ENCODE measurements at regions not wholly inside any gene's neighbourhood (a gene's known extent, or its start where the extent isn't known, plus 50 kb on each side); places are given as distances from the start of the nearest gene placed in this dataset.

DNA sequence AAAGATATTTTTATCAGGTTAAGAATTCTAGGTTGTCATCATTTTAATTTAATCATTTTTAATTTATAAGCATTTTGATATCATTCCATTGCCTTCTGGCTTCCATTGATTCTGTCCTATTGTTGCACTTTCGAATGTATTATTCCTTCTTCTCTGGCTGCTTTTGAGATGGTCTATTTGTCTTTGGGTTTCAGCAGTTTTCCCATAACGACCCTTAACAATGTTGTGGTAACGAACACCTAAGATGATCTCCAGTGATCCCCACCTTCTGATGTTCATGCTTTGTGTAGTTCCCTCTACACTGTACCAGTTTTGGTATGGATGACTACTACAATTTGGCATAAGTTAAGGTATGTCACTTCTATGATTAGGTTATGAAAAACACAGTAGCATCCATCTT, 59.9 kb downstream of the MINAR1 start:
- Histone ChIP-seq H2BK120ac (ENCODE audit: low read depth, low read length, poor library complexity, severe bottlenecking) (no peak overlapping the region), H3K79me2 (ENCODE audit: insufficient read depth, low read length) (no peaks in the 10 kb centered on the region), H3K9ac (ENCODE audit: extremely low read depth, insufficient read length, low read length) (no peak overlapping the region), H2BK5ac (ENCODE audit: insufficient read length, low read length) (no peak overlapping the region), H3K9me3 (ENCODE audit: control insufficient read depth, low read depth, low read length) (no peaks in the 10 kb centered on the region), H3K4me1 (ENCODE audit: insufficient read depth, low read length) (peaks cover 10% of the 10 kb centered on the region; the same call in 1 of the 2 replicates), H3K27ac (ENCODE audit: insufficient read length, low read depth, low read length) (no peak overlapping the region), H4K20me1 (ENCODE audit: control insufficient read depth, insufficient read depth, insufficient read length) (no peaks in the 10 kb centered on the region), H2BK20ac (ENCODE audit: low read depth, low read length, poor library complexity, severe bottlenecking) (no peak overlapping the region), H2AFZ (ENCODE audit: low read length) (no peak overlapping the region), H3K18ac (ENCODE audit: insufficient read length, low read depth, low read length) (no peak overlapping the region), H3K14ac (ENCODE audit: insufficient read depth, low read length) (no peak overlapping the region), H2AK5ac (ENCODE audit: insufficient read length, low read length) (no peak overlapping the region), H4K91ac (ENCODE audit: insufficient read length, low read depth, low read length) (no peak overlapping the region), H3K4me2 (ENCODE audit: insufficient read depth, insufficient read length, low read length) (no peak overlapping the region), H4K5ac (ENCODE audit: insufficient read length, low read depth, low read length) (no peak overlapping the region), H3K4ac (ENCODE audit: low read depth, low read length) (no peak overlapping the region), H3K27me3 (ENCODE audit: insufficient read depth, low read length) (no peaks in the 10 kb centered on the region), H3K23me2 (ENCODE audit: insufficient read length, low read depth, low read length, poor library complexity, severe bottlenecking) (no peaks in the 10 kb centered on the region), H2BK12ac (ENCODE audit: insufficient read length, low read depth, low read length) (no peak overlapping the region), H3T11ph (ENCODE audit: low read length) (no peak overlapping the region), H3K56ac (ENCODE audit: insufficient read length, low read depth, low read length) (no peak overlapping the region), H3K23ac (ENCODE audit: insufficient read length, low read depth, low read length) (no peak overlapping the region), H2BK15ac (ENCODE audit: low read depth, low read length) (no peak overlapping the region), H4K8ac (replicated peaks; ENCODE audit: insufficient read length, low read depth, low read length) (no peak overlapping the region), H3K79me1 (ENCODE audit: insufficient read depth, low read depth, low read length, poor library complexity, severe bottlenecking) (no peaks in the 10 kb centered on the region)
- DNase-seq = no peak
- Mint-ChIP-seq H3K27me3 (ENCODE audit: low read depth) (no peaks in the 10 kb centered on the region; the same call in none of the 2 replicates), H3K36me3 (ENCODE audit: insufficient read depth in 1 of 3, low read depth in 3 of 3) (peaks cover 0 to 6% (median 0%) of the 10 kb centered on the region in 3 experiments; a peak in 2 of 7 replicates), H3K4me3 (no peak overlapping the region), H3K4me1 (peaks cover 11 to 14% of the 10 kb centered on the region in 2 experiments), H3K9me3 (peaks cover 0 to 8% of the 10 kb centered on the region in 2 experiments; a peak in 3 of 5 replicates), H3K27ac (no peak overlapping the region)
- TF ChIP-seq, protein P1, sequence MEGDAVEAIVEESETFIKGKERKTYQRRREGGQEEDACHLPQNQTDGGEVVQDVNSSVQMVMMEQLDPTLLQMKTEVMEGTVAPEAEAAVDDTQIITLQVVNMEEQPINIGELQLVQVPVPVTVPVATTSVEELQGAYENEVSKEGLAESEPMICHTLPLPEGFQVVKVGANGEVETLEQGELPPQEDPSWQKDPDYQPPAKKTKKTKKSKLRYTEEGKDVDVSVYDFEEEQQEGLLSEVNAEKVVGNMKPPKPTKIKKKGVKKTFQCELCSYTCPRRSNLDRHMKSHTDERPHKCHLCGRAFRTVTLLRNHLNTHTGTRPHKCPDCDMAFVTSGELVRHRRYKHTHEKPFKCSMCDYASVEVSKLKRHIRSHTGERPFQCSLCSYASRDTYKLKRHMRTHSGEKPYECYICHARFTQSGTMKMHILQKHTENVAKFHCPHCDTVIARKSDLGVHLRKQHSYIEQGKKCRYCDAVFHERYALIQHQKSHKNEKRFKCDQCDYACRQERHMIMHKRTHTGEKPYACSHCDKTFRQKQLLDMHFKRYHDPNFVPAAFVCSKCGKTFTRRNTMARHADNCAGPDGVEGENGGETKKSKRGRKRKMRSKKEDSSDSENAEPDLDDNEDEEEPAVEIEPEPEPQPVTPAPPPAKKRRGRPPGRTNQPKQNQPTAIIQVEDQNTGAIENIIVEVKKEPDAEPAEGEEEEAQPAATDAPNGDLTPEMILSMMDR (conservative IDR thresholded peaks at IDR 0.05) = no peak
- no CpG with 5 or more reads among the region's 3 CpGs for WGBS (ENCODE audit: extremely low coverage, insufficient read length, low lambda C conversion rate)
